ENCODE measurements at regions not wholly inside any gene's neighbourhood (a gene's known extent, or its start where the extent isn't known, plus 50 kb on each side); places are given as distances from the start of the nearest gene placed in this dataset.
"Not testable (repeated sequence)": the region's sequence is repeated elsewhere in the genome, so short reads cannot be mapped to it uniquely, and the experiment has no call there.

- H3K9ac ChIP-seq (ENCODE audit: low read depth, low read length): no peak overlapping the region
- H3K9me3 ChIP-seq (ENCODE audit: control insufficient read depth, insufficient read depth, low read length): no peaks in the 10 kb centered on the region
- no peaks in the 10 kb centered on the region for H3K4me1 ChIP-seq (ENCODE audit: control insufficient read depth, insufficient read depth, low read length)
- no peaks in the 10 kb centered on the region for H3K27me3 ChIP-seq (ENCODE audit: control insufficient read depth, insufficient read depth, low read length)
- H3K4me3 ChIP-seq (ENCODE audit: low read depth, low read length): no peak overlapping the region
- H3K36me3 ChIP-seq (ENCODE audit: control insufficient read depth, insufficient read depth, low read length): no peaks in the 10 kb centered on the region
- H3K27ac ChIP-seq (ENCODE audit: low read depth, low read length): no peak overlapping the region
These were observed 72.8 kb upstream of the SPTLC3 start for GRCh38 chr20:12936020-12936419.

DNA sequence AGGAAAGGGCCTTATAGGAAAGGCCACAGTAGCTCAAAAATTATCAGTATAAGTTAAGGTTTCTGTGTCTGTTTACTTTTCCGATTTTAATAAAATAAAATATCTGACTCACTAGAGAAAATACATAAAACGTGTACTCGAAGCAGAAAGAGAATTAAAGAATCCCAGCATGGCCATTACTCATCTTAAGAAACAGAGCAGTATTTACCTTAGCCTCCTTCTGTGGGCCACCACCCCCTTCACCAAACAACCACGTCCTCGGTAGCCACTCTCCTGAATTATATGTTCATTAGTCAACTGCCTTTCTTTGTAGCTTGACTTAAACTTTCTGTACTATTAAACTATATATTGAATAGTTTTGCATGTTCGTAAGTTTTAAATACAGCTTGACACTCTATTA lies 72.2 kb upstream of the SPTLC3 start:
- Histone ChIP-seq H3K27ac (ENCODE audit: low read depth, low read length) (no peak overlapping the region), H3K9me3 (ENCODE audit: control insufficient read depth, insufficient read depth, low read length) (no peaks in the 10 kb centered on the region), H3K9ac (ENCODE audit: low read depth, low read length) (no peak overlapping the region)

GRCh38 chr20:12941025-12941424 lies 67.7 kb upstream of the SPTLC3 start:
- no peak overlapping the region for H3K9ac ChIP-seq (ENCODE audit: low read depth, low read length)
- no peaks in the 10 kb centered on the region for H3K27me3 ChIP-seq (ENCODE audit: control insufficient read depth, insufficient read depth, low read length)
- no peaks in the 10 kb centered on the region for H3K4me1 ChIP-seq (ENCODE audit: control insufficient read depth, insufficient read depth, low read length)
- no peak overlapping the region for H3K27ac ChIP-seq (ENCODE audit: low read depth, low read length)
- no peaks in the 10 kb centered on the region for H3K36me3 ChIP-seq (ENCODE audit: control insufficient read depth, insufficient read depth, low read length)
- H3K4me3 ChIP-seq (ENCODE audit: low read depth, low read length): no peak overlapping the region
- H3K9me3 ChIP-seq (ENCODE audit: control insufficient read depth, insufficient read depth, low read length): no peaks in the 10 kb centered on the region

More for the DNA sequence above, 72.2 kb upstream of the SPTLC3 start:
- Histone ChIP-seq H3K36me3 (ENCODE audit: control insufficient read depth, insufficient read depth, low read length) (no peaks in the 10 kb centered on the region), H3K4me3 (ENCODE audit: low read depth, low read length) (no peak overlapping the region), H3K4me1 (ENCODE audit: control insufficient read depth, insufficient read depth, low read length) (no peaks in the 10 kb centered on the region), H3K27me3 (ENCODE audit: control insufficient read depth, insufficient read depth, low read length) (no peaks in the 10 kb centered on the region)

- no peak overlapping the region for H3K27ac ChIP-seq (ENCODE audit: low read depth, low read length)
- H3K4me1 ChIP-seq (ENCODE audit: control insufficient read depth, insufficient read depth, low read length): no peaks in the 10 kb centered on the region
- no peak overlapping the region for H3K9ac ChIP-seq (ENCODE audit: low read depth, low read length)
- H3K4me3 ChIP-seq (ENCODE audit: low read depth, low read length): no peak overlapping the region
- no peaks in the 10 kb centered on the region for H3K27me3 ChIP-seq (ENCODE audit: control insufficient read depth, insufficient read depth, low read length)
- no peaks in the 10 kb centered on the region for H3K36me3 ChIP-seq (ENCODE audit: control insufficient read depth, insufficient read depth, low read length)
- H3K9me3 ChIP-seq (ENCODE audit: control insufficient read depth, insufficient read depth, low read length): no peaks in the 10 kb centered on the region
These were observed 66.6 kb upstream of the SPTLC3 start for GRCh38 chr20:12942123-12942522.

GRCh38 chr20:12946789-12947188 lies 62.0 kb upstream of the SPTLC3 start:
- Histone ChIP-seq H3K27ac (ENCODE audit: low read depth, low read length) (no peak overlapping the region), H3K27me3 (ENCODE audit: control insufficient read depth, insufficient read depth, low read length) (no peaks in the 10 kb centered on the region), H3K4me3 (ENCODE audit: low read depth, low read length) (no peak overlapping the region), H3K9ac (ENCODE audit: low read depth, low read length) (no peak overlapping the region), H3K4me1 (ENCODE audit: control insufficient read depth, insufficient read depth, low read length) (no peaks in the 10 kb centered on the region), H3K36me3 (ENCODE audit: control insufficient read depth, insufficient read depth, low read length) (no peaks in the 10 kb centered on the region), H3K9me3 (ENCODE audit: control insufficient read depth, insufficient read depth, low read length) (no peaks in the 10 kb centered on the region)

DNA sequence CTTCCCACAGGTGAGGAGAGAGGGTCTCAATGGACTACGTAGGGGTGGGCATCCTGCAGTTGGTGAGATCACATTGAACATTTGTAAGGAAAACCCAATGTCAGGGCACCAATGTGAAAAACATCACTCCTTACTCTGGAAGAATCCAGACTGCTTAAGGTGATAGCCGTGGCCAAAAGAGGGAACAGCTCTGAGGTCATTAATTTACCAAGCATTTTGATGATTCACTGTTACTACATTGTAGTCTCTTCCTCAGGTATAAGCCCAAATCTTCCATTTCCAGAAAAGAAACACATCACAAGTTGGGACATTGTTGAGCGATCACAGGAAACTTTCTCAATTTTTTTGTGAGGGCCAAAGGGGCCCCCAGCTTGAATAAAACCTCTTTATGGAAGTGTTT lies 61.1 kb upstream of the SPTLC3 start:
- no peak overlapping the region for H3K4me3 ChIP-seq (ENCODE audit: low read depth, low read length)

GRCh38 chr20:12949429-12949980 lies 59.3 kb upstream of the SPTLC3 start:
- H3K4me1 ChIP-seq (ENCODE audit: control insufficient read depth, insufficient read depth, low read length): no peaks in the 10 kb centered on the region
- no peak overlapping the region for H3K4me3 ChIP-seq (ENCODE audit: low read depth, low read length)
- no peaks in the 10 kb centered on the region for H3K27me3 ChIP-seq (ENCODE audit: control insufficient read depth, insufficient read depth, low read length)
- H3K36me3 ChIP-seq (ENCODE audit: control insufficient read depth, insufficient read depth, low read length): no peaks in the 10 kb centered on the region
- no peaks in the 10 kb centered on the region for H3K9me3 ChIP-seq (ENCODE audit: control insufficient read depth, insufficient read depth, low read length)
- no peak overlapping the region for H3K9ac ChIP-seq (ENCODE audit: low read depth, low read length)
- no peak overlapping the region for H3K27ac ChIP-seq (ENCODE audit: low read depth, low read length)

More for the DNA sequence above, 61.1 kb upstream of the SPTLC3 start:
- H3K27ac ChIP-seq (ENCODE audit: low read depth, low read length): no peak overlapping the region
- no peaks in the 10 kb centered on the region for H3K36me3 ChIP-seq (ENCODE audit: control insufficient read depth, insufficient read depth, low read length)
- H3K4me1 ChIP-seq (ENCODE audit: control insufficient read depth, insufficient read depth, low read length): no peaks in the 10 kb centered on the region
- no peak overlapping the region for H3K9ac ChIP-seq (ENCODE audit: low read depth, low read length)
- no peaks in the 10 kb centered on the region for H3K27me3 ChIP-seq (ENCODE audit: control insufficient read depth, insufficient read depth, low read length)
- no peaks in the 10 kb centered on the region for H3K9me3 ChIP-seq (ENCODE audit: control insufficient read depth, insufficient read depth, low read length)

- H3K9ac ChIP-seq (ENCODE audit: low read depth, low read length); H3K36me3 ChIP-seq (ENCODE audit: control insufficient read depth, insufficient read depth, low read length); H3K27ac ChIP-seq (ENCODE audit: low read depth, low read length); H3K4me1 ChIP-seq (ENCODE audit: control insufficient read depth, insufficient read depth, low read length); H3K9me3 ChIP-seq (ENCODE audit: control insufficient read depth, insufficient read depth, low read length); H3K4me3 ChIP-seq (ENCODE audit: low read depth, low read length); H3K27me3 ChIP-seq (ENCODE audit: control insufficient read depth, insufficient read depth, low read length): not testable (repeated sequence)
These were observed 54.5 kb upstream of the SPTLC3 start for GRCh38 chr20:12954254-12954653.

GRCh38 chr20:12955611-12956010 lies 53.2 kb upstream of the SPTLC3 start:
- Histone ChIP-seq H3K27me3 (ENCODE audit: control insufficient read depth, insufficient read depth, low read length) (no peaks in the 10 kb centered on the region), H3K9me3 (ENCODE audit: control insufficient read depth, insufficient read depth, low read length) (no peaks in the 10 kb centered on the region), H3K9ac (ENCODE audit: low read depth, low read length) (no peak overlapping the region)

DNA sequence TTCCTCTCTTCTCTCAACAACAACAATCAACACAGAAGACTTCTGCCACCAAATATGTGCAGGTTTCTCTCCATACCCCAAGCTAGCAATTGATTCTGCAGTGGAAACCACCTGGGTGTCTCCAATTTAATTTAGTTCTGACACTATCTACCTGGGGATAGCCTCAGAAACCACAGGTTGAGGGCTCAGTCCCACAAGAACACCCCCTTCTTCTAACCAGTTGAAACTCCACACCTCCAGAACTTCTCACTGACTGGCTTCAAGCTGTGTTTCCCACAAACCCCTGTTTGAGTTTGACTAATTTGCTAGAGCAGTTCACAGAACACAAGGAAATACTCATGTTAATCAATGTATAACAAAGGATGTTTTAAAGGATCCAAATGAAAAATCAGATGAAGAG lies 52.5 kb upstream of the SPTLC3 start:
- H3K27me3 ChIP-seq (ENCODE audit: control insufficient read depth, insufficient read depth, low read length): no peaks in the 10 kb centered on the region
- H3K9ac ChIP-seq (ENCODE audit: low read depth, low read length): no peak overlapping the region
- H3K27ac ChIP-seq (ENCODE audit: low read depth, low read length): no peak overlapping the region
- no peaks in the 10 kb centered on the region for H3K9me3 ChIP-seq (ENCODE audit: control insufficient read depth, insufficient read depth, low read length)
- no peaks in the 10 kb centered on the region for H3K36me3 ChIP-seq (ENCODE audit: control insufficient read depth, insufficient read depth, low read length)
- H3K4me1 ChIP-seq (ENCODE audit: control insufficient read depth, insufficient read depth, low read length): no peaks in the 10 kb centered on the region
- H3K4me3 ChIP-seq (ENCODE audit: low read depth, low read length): no peak overlapping the region

More at GRCh38 chr20:12955611-12956010, 53.2 kb upstream of the SPTLC3 start:
- H3K4me3 ChIP-seq (ENCODE audit: low read depth, low read length): no peak overlapping the region
- H3K4me1 ChIP-seq (ENCODE audit: control insufficient read depth, insufficient read depth, low read length): no peaks in the 10 kb centered on the region
- no peaks in the 10 kb centered on the region for H3K36me3 ChIP-seq (ENCODE audit: control insufficient read depth, insufficient read depth, low read length)
- H3K27ac ChIP-seq (ENCODE audit: low read depth, low read length): no peak overlapping the region

- H3K4me3 ChIP-seq (ENCODE audit: low read depth, low read length): no peak overlapping the region
- no peak overlapping the region for H3K27ac ChIP-seq (ENCODE audit: low read depth, low read length)
- no peaks in the 10 kb centered on the region for H3K36me3 ChIP-seq (ENCODE audit: control insufficient read depth, insufficient read depth, low read length)
- H3K27me3 ChIP-seq (ENCODE audit: control insufficient read depth, insufficient read depth, low read length): no peaks in the 10 kb centered on the region
- no peaks in the 10 kb centered on the region for H3K9me3 ChIP-seq (ENCODE audit: control insufficient read depth, insufficient read depth, low read length)
- no peak overlapping the region for H3K9ac ChIP-seq (ENCODE audit: low read depth, low read length)
- H3K4me1 ChIP-seq (ENCODE audit: control insufficient read depth, insufficient read depth, low read length): no peaks in the 10 kb centered on the region
These were observed 50.8 kb upstream of the SPTLC3 start for GRCh38 chr20:12957968-12958367.
